Tibial nerve (tissue), 4 donors: ENCODE measurements at regions not wholly inside any gene's neighbourhood (a gene's known extent, or its start where the extent isn't known, plus 50 kb on each side); places are given as distances from the start of the nearest gene placed in this dataset.

Experiments used
- CTCF ChIP-seq, 5 experiments: fragments of 200-600 bp in 3 of 5; fragments of 450-650 bp in 2 of 5; sonication (generic) in 3 of 5; IDR thresholded peaks; one replicate each; pipeline ENCODE4 v1.5.1; 2016 to 2019; ENCODE audit warnings: antibody characterized with exemption in 5 of 5, mild to moderate bottlenecking in 3 of 5, moderate library complexity in 2 of 5
- EP300 ChIP-seq, 2 donors: sonication (generic); formaldehyde crosslinking; IDR thresholded peaks; one replicate each; pipeline ENCODE4 v1.6.1; 2017; ENCODE audit warnings: antibody characterized with exemption in 2 of 2, mild to moderate bottlenecking in 1 of 2
- POLR2A ChIP-seq, 2 donors: fragments of 450-650 bp; IDR thresholded peaks; one replicate each; pipeline ENCODE4 v1.6.1; 2017; ENCODE audit warnings: antibody characterized with exemption in 2 of 2, mild to moderate bottlenecking in 2 of 2, moderate library complexity in 2 of 2

- TF ChIP-seq POLR2A (IDR thresholded peaks at IDR 0.05) = no peak
- no peak for TF ChIP-seq CTCF (IDR thresholded peaks at IDR 0.05)
- no peak for TF ChIP-seq EP300 (IDR thresholded peaks at IDR 0.05)
Measured at GRCh38 chr9:117917873-117918272, 213.7 kb downstream of the TLR4 start.
